H9 (cell line): ENCODE measurements at regions not wholly inside any gene's neighbourhood (a gene's known extent, or its start where the extent isn't known, plus 50 kb on each side); places are given as distances from the start of the nearest gene placed in this dataset.

Source experiments
- DNase-seq: peaks from one replicate; pipeline ENCODE4 v3.0.0-alpha.2; 2017
- H2AFZ ChIP-seq: one replicate; pipeline ENCODE4 v1.6.1; 2013; ENCODE audit warnings: mild to moderate bottlenecking, low read length, control low read depth, moderate library complexity
- H2AK5ac ChIP-seq: 2 replicates; pipeline ENCODE4 v1.6.1; 2013; ENCODE audit warnings: low read length, control low read depth, mixed read lengths; ENCODE audit not compliant: insufficient read length
- H2BK120ac ChIP-seq: one replicate; pipeline ENCODE4 v1.6.1; 2013; ENCODE audit warnings: low read depth, mild to moderate bottlenecking, low read length, control low read depth, inconsistent platforms; ENCODE audit not compliant: poor library complexity, severe bottlenecking
- H2BK12ac ChIP-seq: 2 replicates; pipeline ENCODE4 v1.6.1; 2013; ENCODE audit warnings: low read length, control low read depth, mixed read lengths, low read depth; ENCODE audit not compliant: insufficient read length
- H2BK15ac ChIP-seq: 2 replicates; pipeline ENCODE4 v1.6.1; 2013; ENCODE audit warnings: low read depth, low read length, control low read depth
- H2BK20ac ChIP-seq: one replicate; pipeline ENCODE4 v1.6.1; 2013; ENCODE audit warnings: low read depth, mild to moderate bottlenecking, low read length, control low read depth, inconsistent platforms; ENCODE audit not compliant: poor library complexity, severe bottlenecking
- H2BK5ac ChIP-seq: 2 replicates; pipeline ENCODE4 v1.6.1; 2013; ENCODE audit warnings: low read length, control low read depth, mixed read lengths; ENCODE audit not compliant: insufficient read length
- H3K14ac ChIP-seq: 2 replicates; pipeline ENCODE4 v1.6.1; 2013; ENCODE audit warnings: low read length, control low read depth; ENCODE audit not compliant: insufficient read depth
- H3K18ac ChIP-seq: 2 replicates; pipeline ENCODE4 v1.6.1; 2013; ENCODE audit warnings: low read depth, mild to moderate bottlenecking, mixed read lengths, low read length, control low read depth; ENCODE audit not compliant: insufficient read length
- H3K23ac ChIP-seq: 2 replicates; pipeline ENCODE4 v1.6.1; 2013; ENCODE audit warnings: low read length, control low read depth, mixed read lengths, low read depth; ENCODE audit not compliant: insufficient read length
- H3K23me2 ChIP-seq: 2 replicates; pipeline ENCODE4 v1.6.1; 2013; ENCODE audit warnings: low read depth, mild to moderate bottlenecking, mixed read lengths, low read length, control low read depth; ENCODE audit not compliant: insufficient read length, poor library complexity, severe bottlenecking
- H3K27ac ChIP-seq: 2 replicates; pipeline ENCODE4 v1.5.1; 2013; ENCODE audit warnings: low read length, control low read depth, mixed read lengths, low read depth; ENCODE audit not compliant: insufficient read length
- H3K27me3 ChIP-seq: 2 replicates; pipeline ENCODE4 v1.6.1; 2013; ENCODE audit warnings: low read length, control low read depth, inconsistent platforms; ENCODE audit not compliant: insufficient read depth
- H3K4ac ChIP-seq: 2 replicates; pipeline ENCODE4 v1.6.1; 2013; ENCODE audit warnings: low read depth, mild to moderate bottlenecking, control low read depth, inconsistent platforms, low read length, moderate library complexity
- H3K4me1 ChIP-seq: 2 replicates; pipeline ENCODE4 v1.6.1; 2013; ENCODE audit warnings: low read length, control low read depth, inconsistent platforms; ENCODE audit not compliant: insufficient read depth
- H3K4me2 ChIP-seq: 2 replicates; pipeline ENCODE4 v1.6.1; 2013; ENCODE audit warnings: low read length, control low read depth, mixed read lengths; ENCODE audit not compliant: insufficient read length, insufficient read depth
- H3K56ac ChIP-seq: 2 replicates; pipeline ENCODE4 v1.6.1; 2013; ENCODE audit warnings: low read depth, mild to moderate bottlenecking, mixed read lengths, low read length, control low read depth; ENCODE audit not compliant: insufficient read length
- H3K79me1 ChIP-seq: 2 replicates; pipeline ENCODE4 v1.6.1; 2013; ENCODE audit warnings: low read depth, mild to moderate bottlenecking, moderate library complexity, low read length, control low read depth, inconsistent platforms; ENCODE audit not compliant: insufficient read depth, poor library complexity, severe bottlenecking
- H3K79me2 ChIP-seq: 2 replicates; pipeline ENCODE4 v1.6.1; 2013; ENCODE audit warnings: low read length, control low read depth, inconsistent platforms; ENCODE audit not compliant: insufficient read depth
- H3K9ac ChIP-seq: 2 replicates; pipeline ENCODE4 v1.6.1; 2013; ENCODE audit warnings: low read length, control low read depth, mixed read lengths; ENCODE audit not compliant: insufficient read length; ENCODE audit errors: extremely low read depth
- H3K9me3 ChIP-seq: one replicate; pipeline ENCODE4 v1.6.1; 2013; ENCODE audit warnings: low read depth, low read length, inconsistent platforms; ENCODE audit not compliant: control insufficient read depth
- H3T11ph ChIP-seq: one replicate; pipeline ENCODE4 v1.6.1; 2013; ENCODE audit warnings: mild to moderate bottlenecking, low read length, control low read depth, inconsistent platforms
- H4K20me1 ChIP-seq: one replicate; pipeline ENCODE4 v1.6.1; 2013; ENCODE audit not compliant: control insufficient read depth, insufficient read length, insufficient read depth
- H4K5ac ChIP-seq: 2 replicates; pipeline ENCODE4 v1.6.1; 2013; ENCODE audit warnings: low read depth, mild to moderate bottlenecking, mixed read lengths, low read length, control low read depth; ENCODE audit not compliant: insufficient read length
- H4K8ac ChIP-seq: replicated peaks from 2 replicates; pipeline ENCODE4 v1.6.1; 2013; ENCODE audit warnings: low read length, control low read depth, mixed read lengths, low read depth; ENCODE audit not compliant: insufficient read length
- H4K91ac ChIP-seq: 2 replicates; pipeline ENCODE4 v1.6.1; 2013; ENCODE audit warnings: low read depth, mild to moderate bottlenecking, moderate library complexity, mixed read lengths, low read length, control low read depth; ENCODE audit not compliant: insufficient read length
- H3K27ac Mint-ChIP-seq, 3 experiments: 2 replicates in 2 of 3; 3 replicates in 1 of 3; pipeline ENCODE4 v1.8.0; 2020 to 2021; ENCODE audit warnings: mixed read lengths in 3 of 3, mild to moderate bottlenecking in 1 of 3, moderate library complexity in 1 of 3
- H3K27me3 Mint-ChIP-seq: 2 replicates; pipeline ENCODE4 v1.8.0; 2021; ENCODE audit warnings: low read depth, mild to moderate bottlenecking, moderate library complexity, mixed read lengths
- H3K36me3 Mint-ChIP-seq, 3 experiments: 2 replicates in 2 of 3; 3 replicates in 1 of 3; pipeline ENCODE4 v1.8.0; 2020 to 2021; ENCODE audit warnings: low read depth in 3 of 3, mixed read lengths in 3 of 3; ENCODE audit not compliant: insufficient read depth in 1 of 3
- H3K4me1 Mint-ChIP-seq, 2 experiments: 2 replicates each; pipeline ENCODE4 v1.8.0; 2020; ENCODE audit warnings: mixed read lengths in 2 of 2
- H3K4me3 Mint-ChIP-seq, 2 experiments: 2 replicates in 1 of 2; 3 replicates in 1 of 2; pipeline ENCODE4 v1.8.0; 2020 to 2021; ENCODE audit warnings: mild to moderate bottlenecking in 2 of 2, mixed read lengths in 2 of 2, moderate library complexity in 1 of 2
- H3K9me3 Mint-ChIP-seq, 2 experiments: 2 replicates in 1 of 2; 3 replicates in 1 of 2; pipeline ENCODE4 v1.8.0; 2020; ENCODE audit warnings: mild to moderate bottlenecking in 2 of 2, mixed read lengths in 2 of 2, moderate library complexity in 1 of 2
- WGBS: extraction: QIAGEN DNeasy Blood & Tissue Kit; methylation state at CpG from one replicate; pipeline ENCODE4 v1.1.7; 2013; ENCODE audit warnings: missing lambda C conversion rate, low lambda C conversion rate, mixed read lengths; ENCODE audit not compliant: insufficient read length; ENCODE audit errors: extremely low coverage; 5-methylcytosine and 5-hydroxymethylcytosine counted together
- TF ChIP-seq, protein P1 (sequence below): fragments of 200-600 bp; sonication (generic); conservative IDR thresholded peaks from 3 replicates; pipeline ENCODE4 v1.8.0; 2021; ENCODE audit warnings: antibody characterized with exemption, mild to moderate bottlenecking

DNA sequence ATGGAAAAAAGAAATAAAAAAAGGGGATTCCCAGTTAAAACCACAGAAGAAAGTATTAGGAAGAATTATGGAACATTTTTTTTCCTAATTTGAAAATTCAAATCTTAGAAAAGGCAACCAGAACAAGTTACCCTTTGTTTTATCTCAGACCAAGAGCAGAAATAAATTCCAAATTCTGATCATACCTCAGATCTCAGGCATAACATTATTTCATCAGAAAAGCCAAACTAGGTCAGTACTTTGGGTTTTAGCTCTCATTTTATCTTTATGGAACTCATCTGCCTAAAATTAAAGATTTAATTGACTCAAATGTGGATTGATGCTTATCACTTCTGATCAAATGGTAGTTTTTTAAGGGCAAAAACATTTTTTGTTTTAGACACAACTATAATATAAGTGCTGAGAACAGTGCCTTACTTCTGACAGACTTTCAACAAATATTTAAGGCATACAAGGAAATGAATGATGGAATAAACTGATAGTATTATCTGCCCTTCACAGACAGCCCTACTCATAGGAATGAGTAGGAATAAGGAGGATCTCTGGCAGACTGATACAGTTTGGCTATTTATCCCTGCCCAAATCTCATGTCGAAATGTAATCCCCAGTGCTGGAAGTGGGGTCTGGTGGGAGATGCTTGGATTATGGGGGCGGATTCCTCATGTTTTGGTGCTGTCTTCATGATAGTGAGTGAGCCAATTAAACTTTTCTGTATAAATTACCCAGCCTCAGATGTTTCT lies 245.3 kb upstream of the PITX2 start:
- no peaks in the 10 kb centered on the region for H3K9me3 Mint-ChIP-seq
- TF ChIP-seq, protein P1, sequence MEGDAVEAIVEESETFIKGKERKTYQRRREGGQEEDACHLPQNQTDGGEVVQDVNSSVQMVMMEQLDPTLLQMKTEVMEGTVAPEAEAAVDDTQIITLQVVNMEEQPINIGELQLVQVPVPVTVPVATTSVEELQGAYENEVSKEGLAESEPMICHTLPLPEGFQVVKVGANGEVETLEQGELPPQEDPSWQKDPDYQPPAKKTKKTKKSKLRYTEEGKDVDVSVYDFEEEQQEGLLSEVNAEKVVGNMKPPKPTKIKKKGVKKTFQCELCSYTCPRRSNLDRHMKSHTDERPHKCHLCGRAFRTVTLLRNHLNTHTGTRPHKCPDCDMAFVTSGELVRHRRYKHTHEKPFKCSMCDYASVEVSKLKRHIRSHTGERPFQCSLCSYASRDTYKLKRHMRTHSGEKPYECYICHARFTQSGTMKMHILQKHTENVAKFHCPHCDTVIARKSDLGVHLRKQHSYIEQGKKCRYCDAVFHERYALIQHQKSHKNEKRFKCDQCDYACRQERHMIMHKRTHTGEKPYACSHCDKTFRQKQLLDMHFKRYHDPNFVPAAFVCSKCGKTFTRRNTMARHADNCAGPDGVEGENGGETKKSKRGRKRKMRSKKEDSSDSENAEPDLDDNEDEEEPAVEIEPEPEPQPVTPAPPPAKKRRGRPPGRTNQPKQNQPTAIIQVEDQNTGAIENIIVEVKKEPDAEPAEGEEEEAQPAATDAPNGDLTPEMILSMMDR, result no peak
- no peak overlapping the region for H4K5ac ChIP-seq
- DNase-seq, result no peak
- WGBS, result no CpG with 5 or more reads among the region's 2 CpGs
- H3K27me3 Mint-ChIP-seq, result no peaks in the 10 kb centered on the region
- no peak overlapping the region for H2BK12ac ChIP-seq
- H2BK20ac ChIP-seq, result no peak overlapping the region
- no peak overlapping the region for H3K4me3 Mint-ChIP-seq
- no peaks in the 10 kb centered on the region for H3K23me2 ChIP-seq
- H3K79me2 ChIP-seq, result no peaks in the 10 kb centered on the region
- H2BK120ac ChIP-seq, result no peak overlapping the region
- no peak overlapping the region for H3K18ac ChIP-seq
- H4K20me1 ChIP-seq, result no peaks in the 10 kb centered on the region
- no peak overlapping the region for H3K27ac ChIP-seq
- H3K27me3 ChIP-seq, result no peaks in the 10 kb centered on the region
- no peak overlapping the region for H3K4ac ChIP-seq
- no peaks in the 10 kb centered on the region for H3K4me1 Mint-ChIP-seq
- no peak overlapping the region for H2AK5ac ChIP-seq
- no peak overlapping the region for H2BK5ac ChIP-seq
- no peak overlapping the region for H4K91ac ChIP-seq
- H2BK15ac ChIP-seq, result no peak overlapping the region
- no peak overlapping the region for H3K4me2 ChIP-seq
- H3K23ac ChIP-seq, result no peak overlapping the region
- H3T11ph ChIP-seq, result no peak overlapping the region
- H3K9me3 ChIP-seq, result no peaks in the 10 kb centered on the region
- H3K14ac ChIP-seq, result no peak overlapping the region
- no peaks in the 10 kb centered on the region for H3K4me1 ChIP-seq
- H4K8ac ChIP-seq, result no peak overlapping the region
- H3K56ac ChIP-seq, result no peak overlapping the region
- no peak overlapping the region for H2AFZ ChIP-seq
- no peaks in the 10 kb centered on the region for H3K79me1 ChIP-seq
- no peaks in the 10 kb centered on the region for H3K36me3 Mint-ChIP-seq
- no peak overlapping the region for H3K9ac ChIP-seq
- H3K27ac Mint-ChIP-seq, result no peak overlapping the region
